GM12892 (cell line): ENCODE measurements at regions not wholly inside any gene's neighbourhood (a gene's known extent, or its start where the extent isn't known, plus 50 kb on each side); places are given as distances from the start of the nearest gene placed in this dataset.

ENCODE experiments used
- POLR2A ChIP-seq: IDR thresholded peaks from 2 replicates; pipeline ENCODE4 v1.6.1; 2011; ENCODE audit warnings: low read depth, low read length, control low read depth
- POLR2AphosphoS5 ChIP-seq: IDR thresholded peaks from 2 replicates; pipeline ENCODE4 v1.6.1; 2011; ENCODE audit warnings: low read depth, low read length, control low read depth
- TAF1 ChIP-seq: IDR thresholded peaks from 2 replicates; pipeline ENCODE4 v1.6.1; 2011; ENCODE audit warnings: low read depth, mild to moderate bottlenecking, control low read depth, low read length, borderline replicate concordance

DNA sequence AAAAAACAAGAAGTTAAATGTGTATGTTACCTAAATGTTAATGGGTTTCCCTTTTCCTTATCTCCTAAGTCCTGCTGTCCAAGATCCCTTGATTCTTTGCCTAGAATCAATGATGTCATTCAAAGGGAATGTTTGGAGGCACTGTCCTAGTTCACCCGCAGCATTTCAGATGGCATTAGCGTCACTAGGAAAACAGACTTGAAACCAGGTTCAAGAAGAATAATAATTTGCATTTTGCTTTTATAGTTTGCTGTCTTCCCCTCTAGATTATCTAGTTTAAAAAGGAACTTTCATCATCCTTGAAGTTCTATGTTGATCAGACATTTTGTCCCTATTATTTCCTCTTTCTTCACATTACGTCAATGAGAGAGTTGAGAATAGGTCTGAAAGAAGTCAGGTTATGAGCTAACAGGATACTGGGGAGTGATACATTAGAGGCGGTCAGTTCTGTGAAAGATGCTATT, 234.1 kb upstream of the PGRMC2 start:
- TF ChIP-seq POLR2AphosphoS5 (no peak), POLR2A (no peak), TAF1 (no peak)
